NCI-H2081 treated with DMSO at 0.1 percent for 48 hours (cell line): ENCODE measurements at regions not wholly inside any gene's neighbourhood (a gene's known extent, or its start where the extent isn't known, plus 50 kb on each side); places are given as distances from the start of the nearest gene placed in this dataset.

Experiments used
- DNase-seq: peaks from one replicate; lab custom pipeline; 2025; lab: John Stamatoyannopoulos, UW

DNA sequence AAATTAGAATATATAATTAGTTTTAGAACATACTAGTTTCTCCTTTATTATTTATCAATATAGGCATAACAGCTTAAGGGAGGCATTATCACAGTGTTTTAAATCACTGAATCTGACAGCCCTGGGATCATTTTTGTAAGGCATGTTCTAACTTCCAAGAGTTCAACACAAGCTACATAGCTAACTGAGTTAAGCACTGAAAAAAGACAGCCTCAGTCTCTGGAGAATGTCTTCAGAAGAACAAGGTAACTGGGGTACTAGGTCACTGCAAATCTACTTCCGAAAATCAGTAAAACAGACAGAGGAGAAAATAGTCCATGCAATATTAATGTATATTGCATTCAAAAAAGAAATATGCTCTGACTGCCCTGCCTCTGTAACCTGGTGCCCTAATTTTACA is 502.1 kb downstream of the RFC3 start:
- DNase-seq: no peak

DNA sequence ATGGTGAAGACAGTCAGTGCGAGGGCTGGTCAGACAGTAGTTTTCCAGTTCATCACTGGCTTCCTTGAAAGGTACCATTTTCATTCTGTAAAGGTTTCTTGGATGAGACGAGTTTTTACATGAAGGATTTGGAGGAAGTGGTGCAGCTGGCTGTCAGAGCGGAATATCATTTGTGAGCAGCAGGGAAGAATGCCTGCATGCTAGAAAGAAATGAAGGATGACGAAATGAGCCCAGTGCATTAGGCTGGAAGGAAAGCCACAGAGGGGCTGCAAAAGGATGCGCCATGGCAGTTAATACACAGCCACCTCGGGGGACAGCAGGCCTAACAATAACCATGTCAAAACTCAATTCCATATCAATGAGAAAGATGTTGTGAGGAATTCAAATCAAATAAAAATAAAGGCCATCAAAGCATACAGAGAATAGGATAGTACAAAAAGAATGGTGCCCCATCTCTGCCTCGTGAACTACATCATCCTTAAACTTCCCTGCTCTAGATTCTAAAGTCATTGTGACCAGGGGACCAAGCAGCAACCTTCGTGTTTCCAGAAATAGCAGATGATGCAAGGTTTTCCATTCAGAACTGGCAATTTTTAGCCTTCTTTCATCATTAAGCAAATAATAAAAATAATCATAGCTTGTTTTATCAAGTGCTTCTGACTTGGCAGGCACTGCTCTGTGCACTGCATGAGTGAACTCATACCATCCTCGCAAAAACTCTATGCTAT is 504.2 kb downstream of the RFC3 start:
- DNase-seq: no peak

DNA sequence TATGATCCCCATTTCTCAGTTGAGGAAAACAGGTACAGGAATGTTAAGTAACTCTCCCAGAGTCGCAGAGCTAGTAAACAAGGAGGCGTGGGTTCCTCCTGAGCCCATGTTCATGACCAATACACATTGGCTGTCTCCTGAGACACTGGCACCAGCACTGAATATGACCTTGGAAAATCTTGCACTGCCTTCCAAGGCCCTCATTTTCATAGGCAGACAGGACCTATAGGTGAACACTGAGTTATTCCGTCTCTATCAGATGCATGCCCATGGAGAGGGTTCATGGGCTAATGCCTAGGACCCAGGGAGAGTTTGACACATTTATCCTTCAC is 504.8 kb downstream of the RFC3 start:
- no peak for DNase-seq

DNA sequence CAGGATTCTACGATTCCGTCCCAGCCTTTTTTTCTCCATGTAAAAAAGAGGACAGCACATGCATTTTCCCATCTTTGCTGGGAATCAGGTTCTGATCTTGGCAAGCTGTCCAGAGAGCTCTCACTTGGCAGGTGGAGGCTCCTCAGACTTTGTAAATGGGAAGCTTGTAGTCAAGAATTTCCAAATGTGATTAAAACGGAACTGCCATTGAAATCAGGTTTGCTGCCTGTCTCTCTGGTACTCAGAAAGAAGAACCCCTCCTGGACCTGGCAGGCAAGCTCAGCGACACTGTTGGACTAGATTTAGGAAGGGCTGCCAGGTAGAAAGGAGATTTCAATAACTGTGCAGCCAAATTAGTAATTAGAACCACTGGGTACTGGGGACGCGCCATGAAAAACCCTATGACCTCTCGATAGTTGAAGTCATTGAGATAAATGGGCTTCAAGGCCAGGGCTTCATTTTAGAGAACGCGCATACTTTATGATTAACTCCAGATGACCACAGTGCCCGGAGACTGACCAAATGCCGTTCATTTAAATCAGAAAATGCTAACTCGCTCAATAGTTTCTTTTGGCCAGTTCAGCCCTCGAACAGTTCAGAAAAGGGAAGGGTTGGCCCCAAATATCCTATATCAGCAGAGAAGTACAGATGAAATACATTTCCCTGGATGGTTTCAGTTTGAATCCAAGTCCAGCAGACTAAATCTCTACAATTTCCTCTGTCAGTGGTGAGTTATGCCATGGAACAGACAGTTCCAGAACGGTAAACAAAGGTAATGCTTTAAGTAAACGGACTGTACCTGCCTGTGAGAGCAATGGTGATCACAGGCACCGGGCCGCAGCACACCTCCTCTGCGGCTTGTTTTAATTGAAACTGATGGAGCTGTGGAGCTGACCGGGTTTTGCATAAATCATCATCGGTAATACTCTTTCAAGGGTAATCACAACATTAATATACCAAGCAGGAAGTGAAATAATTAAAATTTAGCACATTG is 517.4 kb downstream of the RFC3 start:
- DNase-seq: no peak

DNA sequence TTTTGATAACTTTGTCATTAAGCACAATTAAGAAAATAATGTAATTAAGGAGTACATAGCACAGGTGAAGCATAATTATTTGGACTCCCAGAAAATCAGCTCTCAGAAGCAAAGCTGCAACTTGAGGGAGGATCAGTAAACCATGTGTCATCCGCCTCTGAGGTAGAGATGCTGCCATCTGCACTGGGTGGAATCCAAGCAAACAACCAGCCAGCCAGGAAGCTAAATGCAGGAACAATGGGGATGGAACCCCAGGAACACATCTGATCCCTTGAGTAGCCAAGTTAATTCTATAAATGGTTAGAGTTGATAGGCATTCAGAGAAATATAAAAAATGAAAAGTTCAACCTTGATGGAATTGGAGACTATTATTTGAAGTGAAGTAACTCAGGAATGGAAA is 520.2 kb downstream of the RFC3 start:
- DNase-seq: no peak

DNA sequence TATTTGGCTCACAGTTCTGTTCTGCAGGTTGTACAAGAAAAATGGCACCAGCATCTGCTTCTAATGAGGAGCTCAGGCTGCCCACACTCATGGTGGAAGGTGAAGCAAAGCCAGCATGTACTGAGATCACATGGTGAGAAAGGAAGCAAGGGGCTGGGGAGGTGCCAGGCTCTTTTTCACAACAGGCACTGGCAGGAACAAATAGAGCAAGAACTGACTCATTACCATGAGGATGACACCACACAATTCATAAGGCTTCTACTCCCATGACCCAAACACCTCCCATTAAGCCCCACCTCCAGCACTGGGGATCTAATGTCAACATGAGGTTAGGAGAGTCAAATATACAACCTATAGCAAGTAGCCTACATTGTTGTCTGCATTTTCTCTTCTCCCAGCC is 522.6 kb downstream of the RFC3 start:
- DNase-seq: no peak

DNA sequence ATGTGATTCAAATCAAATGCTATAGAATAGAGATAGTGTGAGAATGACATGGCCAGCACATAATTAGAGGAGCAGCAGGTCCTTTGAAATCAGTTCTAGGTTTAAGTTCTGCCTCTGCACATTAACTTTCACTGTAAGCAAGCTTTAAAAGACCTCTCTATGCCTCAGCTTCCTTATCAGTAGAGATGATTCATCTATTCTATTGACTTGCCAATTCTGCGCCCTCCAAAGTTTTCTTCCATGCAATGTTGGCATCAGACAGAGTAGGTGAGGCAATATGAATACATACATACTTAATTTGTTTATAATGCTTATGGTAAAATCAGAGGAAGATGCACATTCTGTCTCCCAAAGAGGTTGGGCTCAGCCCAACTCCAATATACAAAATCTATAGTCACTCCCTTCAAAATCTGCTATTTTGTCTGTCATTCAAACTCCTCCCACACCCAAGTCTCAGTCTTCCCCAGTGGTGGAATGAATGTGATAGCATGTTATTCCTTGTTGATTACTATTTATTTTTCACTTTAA is 525.5 kb downstream of the RFC3 start:
- DNase-seq: no peak

DNA sequence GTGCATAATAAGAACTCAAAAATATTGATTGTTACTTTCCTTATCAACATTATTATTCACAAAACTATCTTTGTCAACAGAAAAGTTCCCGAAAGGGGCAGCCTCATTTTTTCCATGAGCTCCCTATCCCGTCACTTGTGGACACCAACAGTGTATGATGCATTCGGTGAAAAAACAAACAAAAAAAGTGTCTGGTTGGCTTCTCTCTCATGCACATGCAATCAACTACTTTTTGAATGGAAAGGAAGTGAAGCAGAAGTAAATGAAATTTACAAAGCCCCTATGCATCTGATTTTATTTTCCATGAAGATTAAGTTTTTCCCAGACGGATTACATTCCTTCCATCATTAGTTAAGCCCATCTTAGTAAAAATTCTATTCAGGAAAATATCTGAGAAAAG is 526.9 kb downstream of the RFC3 start:
- no peak for DNase-seq

DNA sequence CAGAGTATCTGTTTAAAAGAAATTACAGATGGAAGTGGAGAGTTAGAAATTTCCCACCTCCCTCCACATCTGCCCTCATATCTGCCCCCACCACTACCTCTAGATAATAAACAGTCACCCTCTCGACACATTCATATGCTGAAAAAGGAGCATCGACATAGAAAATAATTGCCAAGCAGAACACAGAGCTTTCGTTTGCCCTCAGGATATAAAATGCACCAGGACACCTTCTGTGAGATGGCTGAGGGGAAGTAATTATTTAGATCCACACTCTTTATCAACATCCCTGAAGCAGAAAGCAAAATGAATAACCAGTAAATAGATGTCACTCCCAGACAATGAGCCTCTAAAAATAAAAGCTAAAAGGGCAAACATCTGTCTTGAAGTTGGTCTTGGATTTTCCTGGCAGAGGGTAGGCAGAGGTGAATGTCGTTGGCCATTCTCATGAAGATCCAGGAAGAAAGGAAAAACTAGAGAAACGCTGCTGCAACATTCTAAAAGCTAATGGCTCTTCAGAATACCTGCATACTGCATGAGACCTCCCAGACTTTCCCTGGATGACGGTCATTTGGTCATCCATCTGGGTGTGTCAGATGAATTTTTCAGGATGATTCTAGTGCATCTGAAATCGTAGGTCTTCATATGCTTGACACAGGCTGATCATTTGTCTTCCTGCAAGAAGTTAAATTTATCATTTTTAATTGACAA is 527.5 kb downstream of the RFC3 start:
- no peak for DNase-seq

DNA sequence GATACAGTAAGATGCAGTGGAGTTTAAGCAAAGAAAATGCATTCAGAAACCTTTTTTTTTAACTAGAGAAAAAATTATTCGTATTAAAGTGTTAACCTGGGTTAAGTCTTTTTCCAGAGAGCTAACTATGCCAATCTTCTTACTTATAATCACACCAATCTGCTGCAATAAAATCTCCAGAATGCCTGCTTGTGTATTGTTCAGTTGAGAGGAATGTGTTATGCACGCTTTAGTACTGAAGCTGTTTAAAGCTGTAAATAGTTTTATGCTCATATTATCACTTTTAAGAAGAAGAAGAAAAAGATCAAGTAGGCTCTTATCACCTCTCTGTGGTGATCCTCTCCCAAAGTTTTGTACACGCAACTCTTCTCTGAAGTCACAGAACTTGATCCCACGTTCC is 528.7 kb downstream of the RFC3 start:
- no peak for DNase-seq

DNA sequence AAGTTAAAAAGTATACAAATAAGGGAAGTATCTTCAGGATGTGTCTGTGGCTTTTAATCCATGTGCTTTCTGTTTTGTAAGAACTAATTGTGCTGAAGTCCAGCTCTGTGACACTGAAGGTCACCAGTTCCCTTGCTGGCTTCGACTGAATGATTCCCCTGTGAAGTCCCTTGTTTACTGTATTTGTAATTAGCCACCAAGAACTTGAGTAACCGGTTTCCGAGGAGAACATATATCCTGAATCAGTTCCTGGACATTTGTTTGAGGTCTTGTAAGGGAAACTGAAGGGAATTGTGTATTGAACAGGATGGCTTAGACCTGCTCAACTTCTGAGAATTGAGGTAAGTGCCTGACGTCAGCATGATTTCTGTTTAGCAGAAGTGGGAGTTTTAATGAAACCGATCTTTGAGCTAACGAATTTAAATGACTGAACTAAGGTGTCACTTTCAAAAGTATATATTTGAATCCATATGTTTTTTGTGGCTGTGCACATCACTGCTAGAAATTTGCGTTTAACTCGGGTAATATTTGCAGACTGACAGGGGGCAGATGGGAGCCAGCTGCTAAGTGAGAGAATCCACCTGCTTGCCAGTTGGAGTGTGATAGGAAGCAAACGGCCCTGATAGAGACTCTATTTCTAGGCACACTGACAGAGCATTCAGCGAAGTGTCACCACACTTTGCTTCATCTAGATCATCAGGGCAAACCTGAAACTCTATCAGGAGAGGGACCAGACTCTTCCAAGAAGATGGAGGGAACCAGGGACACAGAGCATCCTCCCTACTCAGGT is 530.0 kb downstream of the RFC3 start:
- DNase-seq: no peak

DNA sequence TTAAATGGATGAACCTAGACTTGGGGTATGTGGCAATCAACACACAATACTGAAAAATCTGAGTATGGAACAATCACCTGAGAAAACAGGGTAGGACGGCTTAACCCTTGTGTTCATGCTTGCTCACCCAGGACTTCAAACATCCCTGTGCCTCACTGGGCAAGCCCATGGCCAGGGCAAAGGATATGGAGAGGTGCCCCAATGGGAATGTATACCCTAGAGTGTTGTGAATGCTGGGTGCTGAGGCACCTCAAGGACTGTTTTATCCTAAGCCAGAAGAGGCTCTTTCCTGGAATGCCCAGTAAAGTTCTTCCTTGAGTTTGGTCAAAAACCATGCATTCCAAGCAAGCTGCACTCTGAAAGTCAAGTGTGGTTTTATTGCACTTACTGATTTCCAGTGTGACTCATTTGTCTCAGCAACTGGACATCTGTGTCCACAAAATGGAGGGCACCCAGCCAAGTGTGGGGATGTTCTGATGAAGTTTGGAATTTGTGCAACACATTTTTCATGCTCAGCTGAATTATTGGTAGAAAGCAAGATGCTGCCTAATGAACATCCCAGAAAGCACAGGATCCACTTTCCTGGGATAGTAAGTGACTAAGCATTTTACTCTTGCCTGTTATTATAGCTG is 531.3 kb downstream of the RFC3 start:
- DNase-seq: no peak

DNA sequence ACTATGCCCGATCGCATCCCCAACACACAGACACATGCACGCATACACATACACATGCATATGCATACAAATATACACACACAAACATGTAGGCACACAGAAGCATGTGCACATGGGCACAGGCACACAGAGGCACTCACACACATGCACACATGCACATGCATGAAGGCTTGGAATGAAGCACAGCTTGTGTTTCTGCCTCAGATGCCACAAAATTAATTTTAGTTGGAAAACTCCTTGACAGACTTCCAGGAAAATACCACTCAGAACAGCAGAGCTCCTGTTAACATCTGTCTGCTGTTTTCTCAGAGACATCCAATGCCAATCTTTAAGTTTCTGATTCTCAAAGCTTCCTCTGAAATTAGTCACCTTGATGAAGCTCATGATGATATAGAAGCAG is 532.7 kb downstream of the RFC3 start:
- no peak for DNase-seq

DNA sequence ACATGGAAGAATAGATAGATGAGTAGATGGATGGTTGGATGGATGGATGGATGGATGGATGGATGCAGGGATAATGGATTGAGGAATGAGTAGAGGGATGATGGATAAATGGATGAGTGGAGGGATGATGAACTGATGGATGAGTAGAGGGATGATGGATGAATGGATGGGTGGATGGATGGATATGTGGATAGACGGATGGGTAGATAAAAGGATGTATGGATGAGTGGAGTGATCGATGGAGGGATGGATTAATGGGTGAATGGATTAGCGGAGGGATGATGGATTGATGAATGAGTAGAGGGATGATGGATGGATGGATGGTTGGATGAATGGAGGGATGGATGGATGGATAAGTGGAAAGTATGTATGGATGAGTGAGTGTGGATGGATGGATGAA is 533.2 kb downstream of the RFC3 start:
- DNase-seq: no peak

DNA sequence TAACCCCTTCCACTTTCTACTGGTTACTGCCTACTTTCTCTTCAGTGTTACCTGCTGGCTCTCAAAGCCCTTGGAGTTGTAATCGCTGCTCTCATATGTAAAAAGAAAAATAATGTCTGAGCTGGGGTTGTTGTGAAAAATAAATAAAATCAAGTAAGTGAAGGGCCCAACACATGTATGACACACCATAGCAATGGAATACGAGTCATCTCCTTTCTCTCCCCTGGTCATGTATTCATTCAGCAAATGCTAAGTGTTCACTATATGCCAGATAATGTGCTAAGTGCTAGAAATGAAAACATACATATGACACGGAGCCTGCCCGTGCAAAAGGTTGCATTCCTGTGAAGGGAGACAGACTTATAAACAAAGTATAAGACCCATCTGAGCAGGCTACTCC is 535.0 kb downstream of the RFC3 start:
- no peak for DNase-seq

DNA sequence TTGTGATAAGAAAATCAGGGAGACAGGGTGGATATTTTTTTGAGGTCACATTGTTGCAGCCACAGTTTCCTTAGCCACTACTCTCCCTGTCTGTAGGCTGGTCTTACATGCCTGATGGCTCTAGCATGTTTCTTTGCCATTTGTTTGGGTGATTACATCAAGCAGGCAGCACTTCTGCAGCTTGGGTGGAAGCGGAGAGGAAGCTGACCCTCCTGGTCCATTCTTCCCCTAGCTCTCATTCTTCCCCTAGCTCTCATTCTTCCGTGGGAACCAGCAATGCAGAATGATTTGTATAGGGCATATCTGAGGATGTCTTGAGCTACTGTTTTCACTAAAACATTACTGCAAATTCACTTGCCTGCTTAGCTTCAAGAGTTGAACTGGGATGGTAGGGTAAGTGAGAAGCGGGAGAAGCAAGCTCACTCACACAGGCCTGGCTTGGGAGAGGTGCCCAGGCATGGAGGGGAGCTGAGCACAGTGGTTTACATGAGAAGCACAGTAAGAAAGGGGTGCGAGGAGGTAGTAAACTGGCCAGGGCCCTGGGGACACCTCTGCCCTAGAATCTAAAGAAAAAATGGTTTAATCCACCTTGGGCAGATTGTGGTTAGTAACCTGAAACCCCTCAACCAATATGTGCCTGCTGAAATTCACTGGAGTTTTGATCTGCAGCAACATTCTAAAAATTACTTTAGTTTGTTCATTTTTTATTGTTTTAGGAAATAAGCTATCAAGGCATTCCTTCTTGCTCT is 538.9 kb downstream of the RFC3 start:
- no peak for DNase-seq

DNA sequence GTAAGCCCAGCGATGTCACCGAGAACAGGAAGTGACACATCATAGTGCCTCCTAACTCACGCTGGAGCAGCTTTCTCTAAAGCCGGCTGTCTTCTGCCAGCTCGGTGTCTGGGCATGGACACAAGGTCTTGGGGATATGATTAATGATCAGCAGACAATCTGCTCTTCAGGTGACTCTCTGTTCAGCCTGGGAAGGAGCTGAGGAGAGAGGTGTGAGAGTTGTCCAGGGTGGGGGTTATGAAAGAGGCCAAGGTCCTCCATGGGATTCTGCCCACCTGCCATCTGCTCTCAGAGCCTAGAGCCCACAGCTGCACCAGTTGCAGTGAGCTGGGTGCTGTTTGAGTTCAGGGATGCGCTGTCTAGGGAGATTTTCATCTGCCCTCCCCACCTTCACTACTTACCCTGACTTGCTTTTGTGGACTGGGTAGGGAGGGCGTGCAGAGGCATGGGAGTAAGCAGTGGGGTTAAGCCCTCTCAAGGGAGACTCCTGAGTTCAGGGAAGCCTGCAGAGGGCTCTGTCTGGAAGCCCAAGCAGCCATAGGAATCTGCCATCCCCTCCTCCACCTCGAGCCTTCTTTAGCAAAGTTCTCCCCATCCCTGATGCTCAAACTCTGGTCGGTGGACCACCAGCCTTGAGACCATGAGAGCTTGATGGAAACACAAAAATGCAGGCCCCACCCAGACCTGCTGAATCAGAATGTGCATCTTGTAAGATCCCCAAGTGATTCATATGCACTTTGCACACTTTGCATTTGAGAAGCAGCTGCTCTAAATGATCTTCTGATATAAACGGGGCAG is 539.7 kb downstream of the RFC3 start:
- DNase-seq: no peak

DNA sequence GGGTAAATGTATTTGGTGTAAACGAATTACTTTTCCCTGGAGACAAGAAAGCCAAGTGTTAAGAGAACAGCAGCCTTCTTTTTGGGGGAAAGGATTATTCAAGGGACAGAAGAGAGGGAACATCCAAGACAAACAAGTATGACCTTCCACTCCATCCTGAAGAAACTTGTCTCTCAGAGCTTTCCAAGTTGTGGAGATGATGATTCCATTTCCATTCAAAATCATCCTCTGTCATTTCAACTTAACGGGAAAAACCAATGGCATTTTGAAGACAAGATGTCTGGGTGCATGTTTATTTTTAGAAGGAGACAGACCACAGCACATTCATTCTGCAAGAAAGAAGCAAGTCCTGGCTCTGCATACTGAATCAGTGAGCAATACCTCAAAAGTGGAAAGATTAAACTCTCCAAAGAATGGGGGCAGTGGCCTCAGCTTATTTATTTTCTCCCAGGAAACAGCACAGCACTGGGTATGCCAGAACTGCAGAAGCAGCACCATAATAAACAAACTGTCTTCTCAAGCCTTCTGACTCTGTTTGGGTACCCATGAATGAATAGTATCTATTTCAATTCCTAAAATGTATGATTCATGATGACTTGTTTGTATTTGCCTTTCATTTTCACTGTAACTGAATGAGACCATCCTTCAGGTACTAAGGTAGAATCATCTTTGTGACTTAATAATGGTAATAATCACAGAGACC is 541.0 kb downstream of the RFC3 start:
- DNase-seq: no peak

DNA sequence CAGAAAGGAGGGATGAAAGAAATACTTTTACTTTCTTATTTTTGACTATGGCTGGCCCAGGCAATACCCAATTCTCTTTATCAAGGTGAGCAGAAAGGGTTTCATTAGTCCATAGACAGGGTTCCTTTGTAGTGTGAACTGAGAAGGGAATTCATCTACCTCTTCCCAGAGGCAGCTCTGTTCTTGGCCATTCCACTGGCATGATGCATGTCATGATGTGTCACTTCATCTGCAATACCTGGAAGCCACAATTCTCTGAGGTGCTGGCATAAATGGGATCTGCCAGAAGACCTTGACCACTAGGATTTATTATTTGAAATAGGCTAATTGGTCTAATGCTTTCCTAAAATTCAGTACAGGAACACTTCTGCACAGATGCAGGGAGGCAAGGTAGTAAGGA is 542.8 kb downstream of the RFC3 start:
- no peak for DNase-seq
